ENCODE measurements at regions not wholly inside any gene's neighbourhood (a gene's known extent, or its start where the extent isn't known, plus 50 kb on each side); places are given as distances from the start of the nearest gene placed in this dataset.

GRCh38 chr5:56344594-56344993 lies 111.5 kb upstream of the ANKRD55 start:
- in situ Hi-C loops (cut with MboI; ENCODE audit: low sequenced_read_pairs, unreplicated experiment), result no loop called here
- TF ChIP-seq CTCF (IDR thresholded peaks at IDR 0.05; ENCODE audit: borderline replicate concordance, control extremely low read depth, extremely low read depth, insufficient read depth, missing control alignments), result no peak
- no peak for DNase-seq (ENCODE audit: low spot score)

GRCh38 chr5:56343988-56344387 lies 110.9 kb upstream of the ANKRD55 start:
- no peak for TF ChIP-seq CTCF (IDR thresholded peaks at IDR 0.05; ENCODE audit: borderline replicate concordance, control extremely low read depth, extremely low read depth, insufficient read depth, missing control alignments)
- DNase-seq (ENCODE audit: low spot score), result no peak
- in situ Hi-C loops (cut with MboI; ENCODE audit: low sequenced_read_pairs, unreplicated experiment), result no loop called here

- no peak for DNase-seq (ENCODE audit: low spot score)
- no peak for TF ChIP-seq CTCF (IDR thresholded peaks at IDR 0.05; ENCODE audit: borderline replicate concordance, control extremely low read depth, extremely low read depth, insufficient read depth, missing control alignments)
- in situ Hi-C loops (cut with MboI; ENCODE audit: low sequenced_read_pairs, unreplicated experiment), result no loop called here
Measured at GRCh38 chr5:56342616-56343015, 109.5 kb upstream of the ANKRD55 start.

GRCh38 chr5:56340196-56340980 lies 107.3 kb upstream of the ANKRD55 start:
- no peak for TF ChIP-seq CTCF (IDR thresholded peaks at IDR 0.05; ENCODE audit: borderline replicate concordance, control extremely low read depth, extremely low read depth, insufficient read depth, missing control alignments)

GRCh38 chr5:56339732-56340131 lies 106.6 kb upstream of the ANKRD55 start:
- no peak for TF ChIP-seq CTCF (IDR thresholded peaks at IDR 0.05; ENCODE audit: borderline replicate concordance, control extremely low read depth, extremely low read depth, insufficient read depth, missing control alignments)
- in situ Hi-C loops (cut with MboI; ENCODE audit: low sequenced_read_pairs, unreplicated experiment), result no loop called here
- no peak for DNase-seq (ENCODE audit: low spot score)

More at GRCh38 chr5:56340196-56340980, 107.3 kb upstream of the ANKRD55 start:
- in situ Hi-C loops (cut with MboI; ENCODE audit: low sequenced_read_pairs, unreplicated experiment), result no loop called here
- DNase-seq (ENCODE audit: low spot score), result no peak

- no peak for TF ChIP-seq CTCF (IDR thresholded peaks at IDR 0.05; ENCODE audit: borderline replicate concordance, control extremely low read depth, extremely low read depth, insufficient read depth, missing control alignments)
- in situ Hi-C loops (cut with MboI; ENCODE audit: low sequenced_read_pairs, unreplicated experiment), result no loop called here
- no peak for DNase-seq (ENCODE audit: low spot score)
Measured at GRCh38 chr5:56337715-56338319, 104.7 kb upstream of the ANKRD55 start.

All from GM13976 (cell line).